Tibial nerve (tissue), 4 donors: ENCODE measurements at regions not wholly inside any gene's neighbourhood (a gene's known extent, or its start where the extent isn't known, plus 50 kb on each side); places are given as distances from the start of the nearest gene placed in this dataset.
A peak's percentile ranks its signal among the peaks of the same experiment; 100 is the strongest.

Source experiments
- DNase-seq, 2 donors: peaks; one replicate each; pipeline ENCODE4 v3.0.0-alpha.2; 2019; ENCODE audit warnings: low spot score in 2 of 2
- H3K27ac ChIP-seq, 4 donors: fragments of 200-600 bp; sonication (generic) in 3 of 4; one replicate each; pipeline ENCODE4 v1.5.1; 2017 to 2019; ENCODE audit warnings: mild to moderate bottlenecking in 1 of 4
- H3K27me3 ChIP-seq, 2 donors: fragments of 200-600 bp; sonication (generic) in 1 of 2; one replicate each; pipeline versions ENCODE4 v1.5.1 to v1.6.0; 2017 to 2019
- H3K36me3 ChIP-seq, 3 donors: fragments of 200-600 bp; sonication (generic); one replicate each; pipeline ENCODE4 v1.5.1; 2018 to 2019
- H3K4me1 ChIP-seq, 4 donors: fragments of 200-600 bp; sonication (generic) in 3 of 4; one replicate each; pipeline ENCODE4 v1.5.1; 2017 to 2019
- H3K4me3 ChIP-seq, 4 donors: fragments of 200-600 bp; sonication (generic) in 3 of 4; one replicate each; pipeline ENCODE4 v1.5.1; 2017 to 2019; ENCODE audit warnings: mild to moderate bottlenecking in 1 of 4, moderate library complexity in 1 of 4
- H3K9me3 ChIP-seq, 4 donors: fragments of 200-600 bp; sonication (generic) in 3 of 4; one replicate each; pipeline ENCODE4 v1.5.1; 2017 to 2019
- CTCF ChIP-seq, 5 experiments: fragments of 200-600 bp in 3 of 5; fragments of 450-650 bp in 2 of 5; sonication (generic) in 3 of 5; IDR thresholded peaks; one replicate each; pipeline ENCODE4 v1.5.1; 2016 to 2019; ENCODE audit warnings: antibody characterized with exemption in 5 of 5, mild to moderate bottlenecking in 3 of 5, moderate library complexity in 2 of 5
- EP300 ChIP-seq, 2 donors: sonication (generic); formaldehyde crosslinking; IDR thresholded peaks; one replicate each; pipeline ENCODE4 v1.6.1; 2017; ENCODE audit warnings: antibody characterized with exemption in 2 of 2, mild to moderate bottlenecking in 1 of 2
- POLR2A ChIP-seq, 2 donors: fragments of 450-650 bp; IDR thresholded peaks; one replicate each; pipeline ENCODE4 v1.6.1; 2017; ENCODE audit warnings: antibody characterized with exemption in 2 of 2, mild to moderate bottlenecking in 2 of 2, moderate library complexity in 2 of 2
- WGBS, 2 donors: methylation state at CpG; one replicate each; pipeline ENCODE4 v1.1.5; 2018; 5-methylcytosine and 5-hydroxymethylcytosine counted together

GRCh38 chr11:15638386-15638787 is 523.7 kb downstream of the INSC start:
- WGBS, 2 donors, result 83 to 88% methylated on average over 1 of the region's 1 CpG

GRCh38 chr11:15640318-15640717 is 525.6 kb downstream of the INSC start:
- Histone ChIP-seq H3K4me3 (no peak overlapping the region), H3K4me1 (peaks cover 0 to 4% (median 0%) of the 10 kb centered on the region in 4 donors), H3K27ac (no peak overlapping the region), H3K27me3 (no peaks in the 10 kb centered on the region), H3K9me3 (no peaks in the 10 kb centered on the region), H3K36me3 (no peaks in the 10 kb centered on the region)
- TF ChIP-seq POLR2A (IDR thresholded peaks at IDR 0.05) (no peak), CTCF (IDR thresholded peaks at IDR 0.05) (no peak), EP300 (IDR thresholded peaks at IDR 0.05) (no peak)
- WGBS, 2 donors, result 19 to 40% methylated on average over 9 of the region's 9 CpGs
- DNase-seq, result no peak

More at GRCh38 chr11:15638386-15638787, 523.7 kb downstream of the INSC start:
- DNase-seq, result peak in 1 of 2 donors; percentile 13
- Histone ChIP-seq H3K36me3 (no peaks in the 10 kb centered on the region), H3K27me3 (no peaks in the 10 kb centered on the region), H3K27ac (no peak overlapping the region), H3K9me3 (no peaks in the 10 kb centered on the region), H3K4me3 (no peak overlapping the region), H3K4me1 (peaks cover 0 to 4% (median 0%) of the 10 kb centered on the region in 4 donors)
- TF ChIP-seq CTCF (IDR thresholded peaks at IDR 0.05) (no peak), EP300 (IDR thresholded peaks at IDR 0.05) (no peak), POLR2A (IDR thresholded peaks at IDR 0.05) (no peak)

- Histone ChIP-seq H3K27me3 (no peaks in the 10 kb centered on the region), H3K9me3 (no peaks in the 10 kb centered on the region), H3K27ac (no peak overlapping the region), H3K4me1 (peaks cover 0 to 4% (median 0%) of the 10 kb centered on the region in 4 donors), H3K36me3 (no peaks in the 10 kb centered on the region), H3K4me3 (peak overlapping the region in 1 of 4 donors; percentile 9)
- no peak for DNase-seq
- TF ChIP-seq CTCF (IDR thresholded peaks at IDR 0.05) (no peak), EP300 (IDR thresholded peaks at IDR 0.05) (no peak), POLR2A (IDR thresholded peaks at IDR 0.05) (no peak)
- WGBS, 2 donors, result 42 to 45% methylated on average over 9 of the region's 9 CpGs
These were observed 526.7 kb downstream of the INSC start for GRCh38 chr11:15641271-15642045.

- TF ChIP-seq CTCF (IDR thresholded peaks at IDR 0.05), result no peak
- TF ChIP-seq EP300 (IDR thresholded peaks at IDR 0.05), result no peak
- no peak for TF ChIP-seq POLR2A (IDR thresholded peaks at IDR 0.05)
- no peaks in the 10 kb centered on the region for H3K9me3 ChIP-seq
- H3K27ac ChIP-seq, result no peak overlapping the region
- DNase-seq, result no peak
- H3K27me3 ChIP-seq, result no peaks in the 10 kb centered on the region
- no peaks in the 10 kb centered on the region for H3K36me3 ChIP-seq
- 75 to 87% methylated on average over 1 of the region's 1 CpG for WGBS, 2 donors
- no peak overlapping the region for H3K4me3 ChIP-seq
- H3K4me1 ChIP-seq, result peaks cover 0 to 10% (median under 1%) of the 10 kb centered on the region in 4 donors
These were observed 530.5 kb downstream of the INSC start for GRCh38 chr11:15645201-15645600.

GRCh38 chr11:15649371-15650104 is 534.8 kb downstream of the INSC start:
- Histone ChIP-seq H3K4me3 (peak overlapping the region in 1 of 4 donors; percentile 53), H3K27ac (peak overlapping the region; percentile 50 to 84 (median 63))
- TF ChIP-seq CTCF (IDR thresholded peaks at IDR 0.05) (no peak), POLR2A (IDR thresholded peaks at IDR 0.05) (no peak), EP300 (IDR thresholded peaks at IDR 0.05) (no peak)

More at GRCh38 chr11:15649371-15650104, 534.8 kb downstream of the INSC start:
- WGBS, 2 donors, result 43 to 66% methylated on average over 8 to 14 of the region's 14 CpGs
- Histone ChIP-seq H3K36me3 (no peaks in the 10 kb centered on the region), H3K27me3 (no peaks in the 10 kb centered on the region), H3K4me1 (peaks cover 0 to 23% (median 8%) of the 10 kb centered on the region in 4 donors), H3K9me3 (no peaks in the 10 kb centered on the region)
- no peak for DNase-seq
